OCI-LY7 (cell line): ENCODE measurements at regions not wholly inside any gene's neighbourhood (a gene's known extent, or its start where the extent isn't known, plus 50 kb on each side); places are given as distances from the start of the nearest gene placed in this dataset.

Source experiments
- BruUV-seq: library from RNA; stranded (reverse); fragments of 400-500 nt; replicated peaks from 2 replicates; lab custom pipeline; 2021; lab: Mats Ljungman, UMichigan
- CTCF ChIA-PET: fragments of 300-600 bp; sonication (Branson Sonifier 250); formaldehyde crosslinking; loops from one replicate; lab custom pipeline; 2022; ENCODE audit warnings: antibody characterized with exemption; ENCODE audit not compliant: unreplicated experiment; lab: Charles Lee
- POLR2A ChIA-PET: fragments of 300-600 bp; sonication (Branson Sonifier 250); formaldehyde crosslinking; loops from one replicate; lab custom pipeline; 2022; ENCODE audit warnings: antibody characterized with exemption; lab: Charles Lee
- DNase-seq: peaks from one replicate; pipeline ENCODE4 v3.0.0-alpha.2; 2015; ENCODE audit warnings: low spot score
- H2AFZ ChIP-seq: fragments of 200-600 bp; sonication (generic), shearing (Covaris generic); 2 replicates; pipeline ENCODE4 v1.6.1; 2014; ENCODE audit warnings: mild to moderate bottlenecking, antibody characterized with exemption, low read length, moderate library complexity
- H3K27ac ChIP-seq: fragments of 200-600 bp; sonication (generic); 2 replicates; pipeline ENCODE4 v1.5.1; 2014; ENCODE audit warnings: mixed run types, low read depth, mild to moderate bottlenecking, moderate library complexity, low read length, inconsistent platforms; ENCODE audit not compliant: poor library complexity, severe bottlenecking
- H3K36me3 ChIP-seq: fragments of 200-600 bp; sonication (generic); 2 replicates; pipeline ENCODE4 v1.6.1; 2014; ENCODE audit warnings: mild to moderate bottlenecking, antibody characterized with exemption, low read length, moderate library complexity, mixed read lengths; ENCODE audit not compliant: insufficient read depth
- H3K4me1 ChIP-seq: fragments of 200-600 bp; sonication (generic); 2 replicates; pipeline ENCODE4 v1.5.1; 2014; ENCODE audit warnings: mild to moderate bottlenecking, low read length; ENCODE audit not compliant: insufficient read depth, poor library complexity, severe bottlenecking
- H3K4me2 ChIP-seq: fragments of 200-600 bp; sonication (generic); 2 replicates; pipeline ENCODE4 v1.6.1; 2014; ENCODE audit warnings: mild to moderate bottlenecking, low read length
- H3K4me3 ChIP-seq: fragments of 200-600 bp; sonication (generic); 2 replicates; pipeline ENCODE4 v1.5.1; 2014; ENCODE audit warnings: mild to moderate bottlenecking, low read depth, low read length; ENCODE audit not compliant: poor library complexity, severe bottlenecking
- H3K79me2 ChIP-seq: fragments of 200-600 bp; sonication (generic); 2 replicates; pipeline ENCODE4 v1.6.1; 2016; ENCODE audit warnings: low read depth, mild to moderate bottlenecking, low read length, moderate library complexity, mixed read lengths; ENCODE audit not compliant: insufficient read depth
- H3K9me2 ChIP-seq: fragments of 200-600 bp; sonication (generic); 2 replicates; pipeline ENCODE4 v1.6.1; 2016; ENCODE audit warnings: mild to moderate bottlenecking, low read length, mixed read lengths; ENCODE audit not compliant: insufficient read depth
- H3K9me3 ChIP-seq: fragments of 200-600 bp; sonication (generic); 2 replicates; pipeline ENCODE4 v1.6.1; 2014; ENCODE audit warnings: mild to moderate bottlenecking, mixed run types, low read length, mixed read lengths
- H4K20me1 ChIP-seq: fragments of 200-600 bp; sonication (generic); 2 replicates; pipeline ENCODE4 v1.6.1; 2014; ENCODE audit warnings: mild to moderate bottlenecking, antibody characterized with exemption, low read length, moderate library complexity, mixed read lengths; ENCODE audit not compliant: insufficient read depth
- CTCF ChIP-seq: fragments of 200-600 bp; sonication (generic); conservative IDR thresholded peaks from 2 replicates; pipeline ENCODE4 v1.5.1; 2014; ENCODE audit warnings: mild to moderate bottlenecking, antibody characterized with exemption, low read length, moderate library complexity, mixed read lengths
- EZH2phosphoT487 ChIP-seq: fragments of 200-600 bp; sonication (generic); IDR thresholded peaks from 2 replicates; pipeline ENCODE4 v1.6.1; 2018; ENCODE audit warnings: low read depth, borderline replicate concordance, mild to moderate bottlenecking, mixed run types, antibody characterized with exemption, low read length, moderate library complexity, mixed read lengths
- intact Hi-C: fragments of 100-400 bp; cut with micrococcal nuclease; formaldehyde crosslinking; loops from one replicate; pipeline ENCODE4 v1.10.0; 2022; ENCODE audit not compliant: unreplicated experiment

GRCh38 chr4:60223208-60223923, 976.8 kb upstream of the ADGRL3 start:
- TF ChIP-seq CTCF (no peak), EZH2phosphoT487 (no peak)
- no peaks in the 10 kb centered on the region for H4K20me1 ChIP-seq
- H3K27ac ChIP-seq = no peak overlapping the region
- no peak overlapping the region for H2AFZ ChIP-seq
- H3K9me2 ChIP-seq = no peaks in the 10 kb centered on the region
- no peaks in the 10 kb centered on the region for H3K4me1 ChIP-seq
- no peaks in the 10 kb centered on the region for H3K36me3 ChIP-seq
- CTCF ChIA-PET = no interaction called here
- no peaks in the 10 kb centered on the region for H3K9me3 ChIP-seq
- POLR2A ChIA-PET = interaction anchor here (0.6 to 0.7 kb wide), 2 partner anchors 34 to 826 kb away, joined by 3 read pairs; no protein-coding TSS in a partner anchor
- H3K4me2 ChIP-seq = no peak overlapping the region
- no peak overlapping the region for H3K4me3 ChIP-seq
- no TSS peak for BruUV-seq
- no peak for DNase-seq
- intact Hi-C loops = no loop called here
- no peaks in the 10 kb centered on the region for H3K79me2 ChIP-seq

DNA sequence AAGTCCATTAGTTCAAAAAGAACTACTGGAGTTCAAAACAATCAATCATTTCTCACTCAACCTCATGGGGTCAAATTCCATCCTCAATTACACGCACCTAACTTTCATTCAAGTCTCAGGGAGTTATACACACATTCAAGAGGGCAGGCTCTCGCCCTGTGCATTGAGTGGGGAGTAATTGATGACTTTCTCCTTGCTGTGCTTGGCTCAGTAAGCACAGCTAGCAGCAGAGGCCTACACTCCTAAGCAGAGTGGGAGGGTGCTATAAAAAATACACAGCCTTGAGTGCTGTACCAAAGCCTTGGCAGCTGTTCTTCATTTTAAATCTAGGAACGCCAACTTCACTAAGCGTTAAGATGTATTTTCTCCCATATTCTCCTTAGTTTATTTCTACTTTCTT, 958.3 kb upstream of the ADGRL3 start:
- no peak overlapping the region for H3K4me2 ChIP-seq
- H3K4me1 ChIP-seq = no peaks in the 10 kb centered on the region
- H2AFZ ChIP-seq = no peak overlapping the region
- ChIA-PET CTCF (no interaction called here), POLR2A (no interaction called here)
- DNase-seq = no peak
- H3K27ac ChIP-seq = no peak overlapping the region
- H4K20me1 ChIP-seq = no peaks in the 10 kb centered on the region
- H3K4me3 ChIP-seq = no peak overlapping the region
- BruUV-seq = no TSS peak
- H3K36me3 ChIP-seq = no peaks in the 10 kb centered on the region
- H3K9me3 ChIP-seq = no peaks in the 10 kb centered on the region
- intact Hi-C loops = no loop called here
- TF ChIP-seq EZH2phosphoT487 = no peak
- no peak for TF ChIP-seq CTCF
- no peaks in the 10 kb centered on the region for H3K79me2 ChIP-seq
- H3K9me2 ChIP-seq = no peaks in the 10 kb centered on the region

DNA sequence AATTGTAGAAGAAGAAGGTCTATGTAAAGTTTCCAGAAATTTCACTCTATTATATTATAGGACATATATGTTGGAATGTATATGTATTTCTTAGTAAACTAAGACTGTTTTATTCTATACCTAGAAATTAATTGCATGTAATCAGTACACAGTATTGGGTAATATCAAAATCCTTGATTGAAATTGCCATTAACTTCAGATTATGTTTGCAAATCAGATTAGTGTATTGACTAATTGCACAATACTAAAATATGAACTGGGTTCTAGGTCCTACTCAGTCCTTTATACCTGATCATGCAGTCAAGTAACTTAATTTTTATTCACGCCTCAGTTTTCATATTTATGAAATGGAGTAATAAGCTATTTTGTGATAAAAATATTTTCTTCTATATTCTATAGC, 950.3 kb upstream of the ADGRL3 start:
- Histone ChIP-seq H3K4me2 (no peak overlapping the region), H3K9me3 (no peaks in the 10 kb centered on the region), H3K9me2 (no peaks in the 10 kb centered on the region), H3K27ac (no peak overlapping the region), H3K79me2 (no peaks in the 10 kb centered on the region), H3K4me3 (no peak overlapping the region), H4K20me1 (no peaks in the 10 kb centered on the region), H3K4me1 (no peaks in the 10 kb centered on the region), H2AFZ (no peak overlapping the region), H3K36me3 (no peaks in the 10 kb centered on the region)
- ChIA-PET CTCF (no interaction called here), POLR2A (interaction anchor here (0.5 to 0.8 kb wide), 2 partner anchors 25 to 47 kb away, joined by 3 read pairs; no protein-coding TSS in a partner anchor)
- no TSS peak for BruUV-seq
- intact Hi-C loops = no loop called here
- TF ChIP-seq CTCF (no peak), EZH2phosphoT487 (no peak)
- DNase-seq = no peak
